ENCODE measurements at regions not wholly inside any gene's neighbourhood (a gene's known extent, or its start where the extent isn't known, plus 50 kb on each side); places are given as distances from the start of the nearest gene placed in this dataset.

DNA sequence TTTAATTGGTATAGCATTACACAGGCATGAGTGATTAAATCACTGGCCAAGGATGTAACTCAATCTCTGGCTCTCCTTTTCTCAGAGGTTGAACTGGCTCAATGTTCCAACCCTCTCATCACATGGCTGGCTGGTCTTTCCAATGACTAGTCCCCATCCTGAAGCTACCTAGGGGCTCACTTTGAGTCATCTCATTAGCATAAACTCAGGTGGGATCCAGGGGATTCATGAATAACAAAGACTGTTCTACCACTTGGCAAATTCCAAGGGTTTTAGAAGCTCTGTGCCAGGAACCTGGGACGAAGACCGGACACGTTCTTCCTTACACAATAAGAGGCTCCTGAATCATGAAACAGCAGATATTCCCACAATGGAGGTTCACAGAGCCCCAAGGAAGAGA lies 145.0 kb upstream of the SPATS2L start:
- TF ChIP-seq, protein P1, sequence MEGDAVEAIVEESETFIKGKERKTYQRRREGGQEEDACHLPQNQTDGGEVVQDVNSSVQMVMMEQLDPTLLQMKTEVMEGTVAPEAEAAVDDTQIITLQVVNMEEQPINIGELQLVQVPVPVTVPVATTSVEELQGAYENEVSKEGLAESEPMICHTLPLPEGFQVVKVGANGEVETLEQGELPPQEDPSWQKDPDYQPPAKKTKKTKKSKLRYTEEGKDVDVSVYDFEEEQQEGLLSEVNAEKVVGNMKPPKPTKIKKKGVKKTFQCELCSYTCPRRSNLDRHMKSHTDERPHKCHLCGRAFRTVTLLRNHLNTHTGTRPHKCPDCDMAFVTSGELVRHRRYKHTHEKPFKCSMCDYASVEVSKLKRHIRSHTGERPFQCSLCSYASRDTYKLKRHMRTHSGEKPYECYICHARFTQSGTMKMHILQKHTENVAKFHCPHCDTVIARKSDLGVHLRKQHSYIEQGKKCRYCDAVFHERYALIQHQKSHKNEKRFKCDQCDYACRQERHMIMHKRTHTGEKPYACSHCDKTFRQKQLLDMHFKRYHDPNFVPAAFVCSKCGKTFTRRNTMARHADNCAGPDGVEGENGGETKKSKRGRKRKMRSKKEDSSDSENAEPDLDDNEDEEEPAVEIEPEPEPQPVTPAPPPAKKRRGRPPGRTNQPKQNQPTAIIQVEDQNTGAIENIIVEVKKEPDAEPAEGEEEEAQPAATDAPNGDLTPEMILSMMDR (IDR thresholded peaks at IDR 0.05 in 8 of 11, conservative IDR thresholded peaks at IDR 0.05 in 3 of 11), result no peak
- TF ChIP-seq POLR2AphosphoS5 (IDR thresholded peaks at IDR 0.05), result no peak

All from spleen (tissue), 7 donors.